A204.1 (cell line): ENCODE measurements at regions not wholly inside any gene's neighbourhood (a gene's known extent, or its start where the extent isn't known, plus 50 kb on each side); places are given as distances from the start of the nearest gene placed in this dataset.

Experiments
- FAIRE-seq: peaks from 2 replicates; lab custom pipeline; 2012; peaks lifted over from hg19 to GRCh38; lab: Jason Lieb, UNC

GRCh38 chr11:32039149-32039548 lies 51.7 kb upstream of the RCN1 start:
- no peak for FAIRE-seq

DNA sequence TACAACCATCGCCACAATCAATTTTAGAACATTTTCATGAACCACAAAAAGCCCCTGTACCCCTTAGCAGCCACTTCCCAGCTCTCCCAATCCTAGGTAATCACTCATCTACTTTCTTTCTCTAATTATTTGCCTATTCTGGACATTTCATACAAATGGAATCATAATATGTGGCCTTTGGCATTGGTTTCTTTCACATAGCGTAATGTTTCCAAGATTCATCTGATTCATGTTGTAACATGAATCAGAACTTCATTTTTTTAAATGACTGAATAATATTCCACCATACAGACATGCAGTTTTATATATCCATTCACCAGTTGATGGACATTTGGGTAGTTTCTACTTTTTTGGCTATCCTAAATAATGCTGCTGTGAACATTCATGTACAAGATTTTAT lies 56.2 kb upstream of the RCN1 start:
- FAIRE-seq, result no peak

GRCh38 chr11:32034149-32034548 lies 56.7 kb upstream of the RCN1 start:
- FAIRE-seq, result no peak

GRCh38 chr11:32033491-32033890 lies 57.4 kb upstream of the RCN1 start:
- no peak for FAIRE-seq

GRCh38 chr11:32033067-32033466 lies 57.8 kb upstream of the RCN1 start:
- FAIRE-seq, result no peak

- no peak for FAIRE-seq
Observed at GRCh38 chr11:32032478-32032877, 58.4 kb upstream of the RCN1 start.

DNA sequence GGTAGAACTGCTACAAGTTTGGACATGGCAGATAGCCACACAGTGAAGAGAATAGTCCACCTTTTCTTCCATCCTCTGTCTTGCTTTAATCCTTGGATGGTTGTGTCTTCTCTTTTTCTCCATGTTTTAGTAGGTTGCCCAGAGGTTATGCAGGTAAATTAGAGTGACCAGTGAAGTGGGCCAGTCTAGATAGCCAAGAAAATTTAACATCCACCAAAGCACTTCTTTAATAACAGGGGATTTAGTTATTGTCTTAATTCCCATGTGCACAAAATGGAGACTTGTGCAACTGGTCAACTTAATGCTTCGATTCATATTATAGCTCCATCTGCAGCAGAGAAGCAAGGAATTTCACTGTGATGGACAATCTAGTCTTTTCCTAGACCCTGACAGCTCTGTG lies 58.8 kb upstream of the RCN1 start:
- no peak for FAIRE-seq

- FAIRE-seq, result no peak
Observed at GRCh38 chr11:32030875-32031503, 59.9 kb upstream of the RCN1 start.

DNA sequence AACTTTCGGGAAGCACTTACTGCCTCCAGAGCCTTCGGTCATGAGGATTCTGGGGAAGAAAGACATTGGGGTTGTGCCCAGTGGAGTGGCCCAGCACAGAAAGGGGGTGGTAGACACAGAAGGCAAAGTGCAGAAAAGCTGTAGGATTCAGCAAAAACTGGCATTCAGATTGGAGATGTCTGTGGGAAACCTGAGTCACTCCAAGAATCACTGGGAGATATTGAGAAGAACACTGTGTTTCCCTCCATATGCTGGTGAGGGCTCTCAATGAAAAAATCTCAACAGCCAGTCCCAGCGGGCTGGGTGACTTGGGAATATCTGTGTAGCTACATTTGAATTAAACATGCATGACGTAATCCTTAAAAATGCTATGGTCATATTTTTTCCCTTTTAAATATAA lies 61.2 kb upstream of the RCN1 start:
- FAIRE-seq, result no peak

DNA sequence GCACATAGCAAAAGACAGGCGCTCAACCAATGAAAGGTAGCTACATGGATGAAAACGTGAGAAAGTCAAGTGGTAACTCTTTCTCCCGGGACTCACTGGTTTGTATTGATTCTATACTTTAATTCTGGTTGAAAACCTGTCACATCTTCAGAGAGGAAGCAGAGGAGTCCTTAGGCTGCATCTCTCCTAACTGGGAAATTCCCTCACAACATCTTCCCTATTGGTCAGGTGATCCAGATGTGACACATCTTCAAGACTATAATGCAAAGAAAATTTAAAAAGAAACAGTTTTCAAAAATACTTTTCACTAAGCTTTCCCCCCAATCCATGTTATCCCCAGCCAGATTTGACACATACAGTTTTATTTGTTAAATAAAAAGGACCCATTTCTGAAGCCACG lies 62.7 kb upstream of the RCN1 start:
- no peak for FAIRE-seq

DNA sequence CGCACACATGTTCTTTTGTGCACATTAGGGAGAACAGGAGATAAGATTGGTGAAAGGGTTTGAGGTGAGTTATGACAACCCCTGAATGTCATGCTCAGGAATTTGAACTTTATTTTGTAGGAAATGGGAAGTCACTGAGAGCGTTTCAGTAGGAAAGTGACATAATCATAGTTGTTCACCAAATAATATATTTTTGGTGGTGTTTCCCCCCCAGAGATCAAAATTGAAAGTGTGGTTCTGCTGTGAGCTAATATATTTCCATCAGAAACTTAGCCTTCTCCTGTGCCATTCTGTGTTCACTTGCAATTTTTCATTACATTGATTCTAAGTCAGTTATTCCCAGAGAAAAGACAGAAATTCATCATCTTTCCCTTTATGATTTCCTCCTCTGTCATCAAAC lies 64.1 kb upstream of the RCN1 start:
- FAIRE-seq, result no peak

- FAIRE-seq, result no peak
Observed at GRCh38 chr11:32024948-32025347, 65.9 kb upstream of the RCN1 start.

GRCh38 chr11:32023370-32024305 lies 67.2 kb upstream of the RCN1 start:
- no peak for FAIRE-seq

DNA sequence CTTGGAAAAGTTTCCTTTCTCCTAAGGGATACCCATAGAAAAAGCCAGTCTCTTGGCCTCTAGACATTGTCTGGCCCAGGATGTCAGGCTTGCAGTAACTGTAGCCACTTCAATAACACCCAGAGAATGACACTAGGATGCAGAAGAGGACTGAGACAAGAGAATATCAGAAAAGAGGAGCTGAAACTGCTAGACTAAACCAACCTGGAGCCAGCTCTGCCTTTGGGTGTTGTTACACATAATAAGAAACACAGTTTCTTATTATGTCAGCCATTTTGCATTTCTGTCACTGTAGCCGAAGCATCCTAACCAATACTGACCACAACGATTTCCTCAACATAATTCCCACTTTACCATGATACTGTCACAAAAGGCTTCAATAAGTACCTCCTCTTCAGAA lies 72.2 kb upstream of the RCN1 start:
- FAIRE-seq, result no peak

DNA sequence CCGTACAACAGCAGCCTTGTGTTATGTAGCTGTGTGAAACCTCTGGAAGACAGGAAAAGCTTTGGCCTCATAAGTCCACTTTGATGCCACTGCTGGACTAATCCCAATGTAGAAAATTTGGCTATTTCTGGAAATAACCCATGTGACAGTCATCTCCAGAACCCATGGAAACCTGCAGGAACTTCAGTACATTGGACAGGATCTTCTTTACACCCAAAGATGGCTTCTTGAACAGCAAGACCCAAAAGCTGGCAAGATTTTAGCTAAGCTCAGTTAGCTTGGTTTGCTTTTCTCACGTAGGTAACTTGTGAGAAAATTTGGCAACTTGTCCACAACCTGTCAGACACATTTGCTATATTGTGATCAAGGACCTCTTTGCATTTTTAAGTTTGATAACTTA lies 74.8 kb upstream of the RCN1 start:
- no peak for FAIRE-seq

GRCh38 chr11:32015427-32015826 lies 75.4 kb upstream of the RCN1 start:
- no peak for FAIRE-seq

GRCh38 chr11:32013603-32014002 lies 77.3 kb upstream of the RCN1 start:
- FAIRE-seq, result no peak

- no peak for FAIRE-seq
Observed at GRCh38 chr11:32012049-32012448, 78.8 kb upstream of the RCN1 start.

- no peak for FAIRE-seq
Observed at GRCh38 chr11:32008880-32009551, 81.9 kb upstream of the RCN1 start.

DNA sequence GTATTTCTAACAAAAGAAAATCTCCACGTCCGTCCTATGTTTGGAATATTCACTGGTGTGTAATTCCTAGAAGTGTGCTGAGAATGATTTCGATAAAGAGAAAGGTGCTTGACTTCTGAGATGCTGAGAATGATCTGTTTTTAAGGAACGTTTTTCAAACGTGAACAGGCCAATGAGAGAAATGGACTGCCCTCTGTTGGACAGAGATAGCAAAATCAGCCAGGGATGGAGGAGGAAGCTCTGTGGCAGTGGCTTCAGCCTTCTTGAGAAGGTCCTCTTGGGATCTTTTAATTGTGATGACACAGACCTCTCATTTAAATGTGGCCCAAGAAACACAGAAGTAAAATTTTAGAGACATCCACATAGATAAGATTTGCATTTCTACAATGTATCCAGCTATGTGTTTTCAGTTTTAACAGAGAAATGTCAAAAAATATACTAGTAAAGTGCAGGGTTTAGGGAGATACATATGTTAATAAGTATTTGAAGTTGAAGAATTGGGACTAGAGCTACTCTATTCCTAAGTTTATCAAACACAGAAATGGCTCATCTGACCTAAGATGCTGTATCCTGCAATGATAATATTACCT lies 84.0 kb upstream of the RCN1 start:
- FAIRE-seq, result peak; percentile 76

DNA sequence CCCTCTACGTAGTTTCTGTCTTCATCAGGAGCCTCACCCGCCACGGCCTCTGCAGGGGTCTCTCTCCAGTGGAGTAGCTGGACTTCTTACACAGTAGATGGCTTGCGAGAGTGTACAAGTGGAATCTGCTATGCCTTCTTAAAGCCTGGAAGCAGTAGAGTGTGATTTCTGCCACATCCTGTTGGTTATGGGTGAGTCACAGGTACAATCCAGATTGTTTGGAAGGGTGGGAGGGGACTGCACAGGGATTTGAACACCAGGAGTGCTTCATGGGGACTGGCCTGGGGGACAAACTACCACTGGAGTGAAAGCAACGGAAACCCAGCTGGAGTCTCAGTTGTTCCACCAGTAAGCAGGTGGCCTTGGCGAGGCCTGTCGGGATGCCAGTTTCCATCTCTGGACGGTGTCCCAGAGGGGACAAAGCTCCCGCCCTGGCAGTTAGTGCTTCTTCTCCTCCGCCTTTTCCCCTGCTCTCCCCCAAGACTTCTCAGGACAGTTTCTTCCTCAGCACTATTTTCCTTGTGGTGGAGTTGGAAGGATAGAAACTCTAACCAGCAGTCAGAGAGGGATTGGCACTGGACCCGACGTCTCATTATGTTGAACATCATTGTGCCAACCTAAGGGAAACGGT lies 85.0 kb upstream of the RCN1 start:
- FAIRE-seq, result no peak

DNA sequence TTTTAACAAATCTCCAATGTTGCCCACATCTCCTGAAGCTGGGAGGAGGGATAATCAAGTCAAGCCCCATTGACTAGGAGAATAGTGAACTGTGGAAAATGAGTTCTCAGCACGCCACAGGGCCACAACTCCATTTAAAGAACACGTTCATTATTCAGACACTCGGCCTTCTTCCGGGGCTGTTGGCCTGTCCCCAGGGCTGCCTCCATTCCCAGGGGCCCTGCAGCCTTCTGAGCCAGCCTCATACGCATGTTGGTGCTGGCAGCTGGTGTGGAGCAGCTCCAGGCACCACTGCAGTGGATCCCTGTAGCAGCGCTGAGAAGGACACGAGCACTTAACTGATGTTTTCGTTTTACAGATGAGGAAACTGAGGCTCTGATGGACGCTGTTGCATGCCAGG lies 87.5 kb upstream of the RCN1 start:
- FAIRE-seq, result no peak
